NCI-H2171 treated with DMSO at 0.1 percent for 48 hours (cell line): ENCODE measurements at regions not wholly inside any gene's neighbourhood (a gene's known extent, or its start where the extent isn't known, plus 50 kb on each side); places are given as distances from the start of the nearest gene placed in this dataset.
"Not testable (repeated sequence)": the region's sequence is repeated elsewhere in the genome, so short reads cannot be mapped to it uniquely, and the experiment has no call there.

ENCODE experiments used
- DNase-seq: peaks from one replicate; lab custom pipeline; 2025; lab: John Stamatoyannopoulos, UW

DNA sequence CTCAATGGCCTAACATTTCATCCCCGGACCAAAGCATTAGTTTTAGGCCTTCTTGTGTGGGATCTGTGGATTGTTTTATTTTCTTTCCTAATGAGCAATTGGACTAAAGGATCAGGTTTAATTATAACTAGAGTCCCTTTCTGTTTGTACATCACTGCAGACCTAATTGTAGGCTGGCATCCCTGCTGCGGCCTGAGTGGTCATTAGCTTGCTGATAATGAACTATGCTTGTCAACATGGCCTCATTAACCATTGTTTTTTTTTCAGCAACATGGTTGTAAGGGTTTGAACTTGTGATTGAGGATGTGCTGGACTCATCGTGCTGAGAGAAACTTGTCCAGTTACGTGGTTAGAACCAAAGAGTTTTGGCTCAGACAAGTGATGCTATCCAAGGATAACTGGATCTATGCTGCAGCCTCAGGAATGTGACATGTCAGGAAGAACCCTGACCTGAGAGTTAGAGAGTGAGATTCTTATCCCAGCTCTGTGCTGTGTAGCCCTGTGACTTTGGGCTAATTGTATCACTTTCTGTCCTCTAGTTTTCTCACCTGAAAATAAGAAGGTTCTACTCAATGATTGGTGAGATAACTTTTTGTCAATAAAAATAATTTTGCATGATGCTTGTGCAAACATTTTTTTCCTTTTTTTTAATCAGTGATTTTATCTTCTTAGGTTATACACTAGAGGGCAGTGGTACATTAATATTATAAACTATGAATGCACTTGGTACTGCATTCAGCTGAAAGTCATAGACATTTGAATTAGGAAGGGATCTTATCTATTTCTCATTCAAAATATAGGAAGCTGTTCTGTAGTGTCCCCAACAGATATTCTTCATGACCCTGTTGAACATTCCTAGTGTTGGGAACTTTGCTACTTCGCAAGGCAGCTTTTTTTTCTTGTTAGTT, 140.9 kb downstream of the RNF144B start:
- DNase-seq, result peak; percentile 74

DNA sequence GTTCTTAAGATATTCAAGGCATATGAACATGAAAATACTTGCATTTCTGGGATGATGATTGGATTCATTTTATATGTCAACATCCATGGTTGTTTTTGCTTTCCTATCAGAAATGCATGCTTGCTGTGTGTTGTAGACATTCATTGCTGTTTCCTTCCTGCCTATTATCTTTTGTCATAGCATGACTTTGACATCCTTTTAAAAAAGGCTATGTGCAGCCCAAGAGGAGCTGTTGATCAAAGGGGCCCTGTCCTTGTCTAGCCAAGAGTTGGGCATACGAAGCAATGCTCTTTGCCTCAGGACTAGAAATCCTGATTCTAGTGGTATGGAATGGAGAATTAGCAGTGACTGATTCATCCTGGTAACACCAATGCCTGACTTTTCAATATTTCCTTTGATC, 143.1 kb downstream of the RNF144B start:
- DNase-seq, result no peak

DNA sequence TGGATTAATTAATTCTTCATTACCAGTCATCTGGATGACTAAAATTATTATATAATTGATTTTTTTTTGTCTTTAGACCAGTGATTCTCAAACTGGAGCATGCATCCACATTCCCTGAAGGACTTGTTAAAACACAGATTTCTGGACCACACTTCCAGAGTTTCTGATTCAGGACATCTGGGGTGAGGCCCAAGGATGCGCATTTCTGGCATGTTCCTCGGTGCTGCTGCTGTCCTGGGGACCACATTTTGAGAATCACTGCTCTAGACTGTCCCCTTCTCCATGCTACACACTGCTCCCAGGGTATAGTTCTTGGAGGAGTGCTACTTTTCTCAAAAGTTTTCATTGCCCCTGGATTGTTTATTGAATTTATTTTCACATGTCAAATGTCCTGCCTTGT, 145.0 kb downstream of the RNF144B start:
- no peak for DNase-seq

DNA sequence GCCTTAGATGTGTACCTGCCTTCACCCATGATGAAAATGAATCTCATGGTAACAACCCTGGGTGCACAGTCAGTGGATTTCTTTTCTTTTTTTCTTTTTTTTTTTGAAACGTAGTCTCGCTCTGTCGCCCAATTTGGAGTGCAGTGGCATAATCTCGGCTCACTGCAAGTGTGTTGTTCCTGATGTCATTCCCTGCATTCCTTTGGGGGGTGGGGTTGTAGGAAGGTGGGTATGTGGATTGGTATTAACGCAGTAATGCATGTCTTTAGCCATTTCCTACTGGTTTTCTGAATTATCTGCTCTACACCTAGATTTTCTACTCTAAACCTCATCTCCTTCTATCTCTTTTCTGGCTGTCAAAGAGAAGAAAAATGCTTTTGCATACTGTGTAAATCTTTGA, 146.6 kb downstream of the RNF144B start:
- DNase-seq, result no peak

DNA sequence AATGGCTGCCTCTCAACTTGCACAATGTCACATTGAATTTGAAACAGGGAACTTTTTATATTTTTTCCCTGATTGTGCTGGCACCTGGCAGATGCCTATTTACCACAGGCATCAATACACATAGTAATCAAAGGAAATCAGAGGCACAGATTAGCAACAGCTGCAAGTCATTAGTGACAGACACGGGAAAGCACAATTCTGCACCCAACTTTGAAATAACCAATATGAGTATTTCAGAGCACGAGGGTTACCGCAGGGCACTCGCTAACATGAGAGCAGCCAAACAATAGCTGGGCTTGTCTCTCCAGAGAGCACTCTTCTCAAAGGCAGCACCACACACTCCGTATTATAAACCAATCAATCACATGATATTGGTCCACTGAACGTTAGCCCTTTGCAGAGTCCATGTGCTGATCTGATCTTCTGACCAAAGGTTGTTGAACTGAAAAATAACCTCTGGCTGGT, 149.5 kb downstream of the RNF144B start:
- DNase-seq, result no peak

DNA sequence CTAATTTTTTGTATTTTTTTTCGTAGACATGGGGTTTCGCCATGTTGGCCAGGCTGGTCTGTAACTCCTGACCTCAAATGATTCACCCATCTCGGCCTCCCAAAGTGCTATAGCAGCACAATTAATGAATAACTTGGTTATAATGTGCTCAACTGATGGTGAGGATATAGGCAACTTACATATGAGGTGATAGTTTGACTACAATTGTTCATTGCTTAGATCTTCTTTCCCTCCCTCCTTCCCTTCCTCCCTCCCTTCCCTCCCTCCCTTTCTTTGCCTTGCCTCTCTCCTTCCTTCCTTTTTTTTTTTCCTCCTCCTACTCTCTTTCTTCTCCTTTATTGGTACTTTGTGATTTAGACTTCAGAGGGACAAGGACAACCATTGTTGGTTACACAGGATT, 151.2 kb downstream of the RNF144B start:
- no peak for DNase-seq

DNA sequence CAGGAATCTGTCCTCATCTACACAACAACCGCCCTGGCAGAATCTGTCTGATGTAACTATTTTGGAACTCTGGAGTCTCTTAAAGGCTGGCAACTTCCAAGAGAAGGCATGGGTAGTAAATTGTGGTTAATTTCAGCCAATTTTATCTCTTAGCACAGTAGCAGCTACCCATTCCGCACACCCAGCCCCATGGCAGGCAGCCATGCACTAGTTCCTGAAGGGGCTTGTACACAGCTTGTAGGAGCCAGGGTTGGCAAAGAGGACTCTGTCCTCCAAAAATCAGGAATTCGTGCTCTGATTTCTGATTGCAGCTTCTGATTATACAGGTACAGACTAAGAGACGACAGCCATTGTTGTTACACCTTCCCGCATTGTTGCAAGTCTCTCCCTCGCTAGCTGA, 155.9 kb downstream of the RNF144B start:
- no peak for DNase-seq

DNA sequence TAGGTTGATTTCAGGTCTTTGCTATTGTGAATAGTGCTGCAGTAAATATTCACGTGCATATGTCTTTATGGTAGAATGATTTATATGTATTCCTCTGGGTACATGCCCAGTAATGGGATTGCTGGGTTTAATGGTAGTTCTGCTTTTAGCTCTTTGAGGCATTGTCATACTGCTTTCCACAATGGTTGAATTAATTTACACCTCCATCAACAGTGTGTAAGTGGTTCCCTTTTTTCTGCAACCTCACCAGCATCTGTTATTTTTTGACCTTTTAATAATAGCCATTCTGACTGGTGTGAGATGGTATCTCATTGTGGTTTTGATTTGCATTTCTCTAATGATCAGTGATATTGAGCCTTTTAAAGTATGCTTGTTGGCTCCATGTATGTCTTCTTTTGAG, 158.0 kb downstream of the RNF144B start:
- DNase-seq, result not testable (repeated sequence)

DNA sequence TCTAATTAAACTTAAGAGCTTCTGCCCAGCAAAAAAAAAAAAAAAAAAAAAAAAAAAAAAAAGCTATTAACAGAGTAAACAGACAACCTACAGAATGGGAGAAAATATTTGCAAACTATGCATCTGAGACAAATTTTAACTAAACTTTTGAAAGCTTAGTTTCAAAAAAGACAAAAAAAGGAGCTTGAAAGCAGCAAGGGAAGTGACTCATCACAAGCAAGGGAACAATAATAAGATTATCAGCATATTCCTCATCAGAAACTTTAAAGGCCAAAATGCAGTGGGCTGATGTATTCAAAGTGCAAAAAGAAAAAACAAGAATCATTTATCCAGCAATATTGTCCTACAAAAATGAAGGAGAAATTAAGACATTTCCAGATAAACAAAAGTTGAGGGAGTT, 158.6 kb downstream of the RNF144B start:
- DNase-seq, result no peak

DNA sequence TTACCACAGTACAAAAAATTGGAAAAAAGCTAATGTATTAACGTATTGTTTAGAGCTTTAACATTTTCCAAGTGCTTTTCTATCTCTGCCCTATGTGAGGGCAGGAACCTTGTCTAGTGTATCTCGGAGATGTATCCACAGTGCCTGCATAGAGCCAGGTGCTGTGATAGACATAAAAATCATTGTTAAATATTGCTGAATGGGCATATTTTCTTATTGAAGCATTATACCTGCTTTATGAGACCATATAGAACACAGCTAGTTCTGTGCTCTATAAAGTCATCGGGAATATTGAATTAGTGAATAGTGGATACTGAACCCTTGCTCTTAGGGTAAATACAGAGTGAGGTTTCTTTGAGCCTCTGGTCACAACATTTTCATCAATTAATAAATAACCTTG, 163.0 kb downstream of the RNF144B start:
- DNase-seq, result no peak

DNA sequence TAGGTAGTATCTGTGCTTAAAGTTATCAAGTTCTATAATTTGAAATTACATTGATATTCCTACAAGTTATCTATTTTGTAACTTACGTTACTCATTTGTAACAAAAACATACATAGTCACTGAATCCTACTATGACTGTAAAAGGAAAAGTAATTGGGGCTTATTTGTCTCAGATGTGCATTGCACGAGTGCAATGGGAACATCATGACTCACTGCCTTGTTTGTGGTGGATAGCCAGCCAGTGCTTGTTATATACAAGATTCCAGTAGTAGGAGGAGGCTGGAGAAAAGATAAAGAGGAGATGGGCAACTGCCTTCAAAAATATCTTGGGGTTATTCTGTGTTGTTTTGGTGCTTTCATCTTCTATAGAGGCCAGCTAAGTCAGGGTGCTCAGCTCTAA, 164.1 kb downstream of the RNF144B start:
- DNase-seq, result no peak

DNA sequence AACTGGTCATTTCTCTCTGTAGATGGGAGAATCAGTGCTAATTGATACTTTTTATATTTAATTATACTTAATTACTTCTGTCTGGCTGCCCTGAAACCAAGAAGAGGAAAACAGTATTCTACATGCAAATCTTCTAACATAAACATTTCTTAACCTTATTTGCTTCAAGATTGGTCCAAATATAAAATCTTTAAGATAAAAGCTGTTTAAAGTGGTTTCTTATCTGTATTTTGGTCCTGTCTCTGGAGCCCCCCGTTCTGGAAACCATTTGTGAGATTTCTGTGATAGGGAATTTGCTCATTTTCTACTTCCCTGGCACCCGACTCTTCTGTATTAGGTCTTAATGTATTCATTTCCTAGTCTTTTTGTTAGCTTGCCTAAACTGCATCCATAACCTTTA, 168.6 kb downstream of the RNF144B start:
- DNase-seq, result no peak

DNA sequence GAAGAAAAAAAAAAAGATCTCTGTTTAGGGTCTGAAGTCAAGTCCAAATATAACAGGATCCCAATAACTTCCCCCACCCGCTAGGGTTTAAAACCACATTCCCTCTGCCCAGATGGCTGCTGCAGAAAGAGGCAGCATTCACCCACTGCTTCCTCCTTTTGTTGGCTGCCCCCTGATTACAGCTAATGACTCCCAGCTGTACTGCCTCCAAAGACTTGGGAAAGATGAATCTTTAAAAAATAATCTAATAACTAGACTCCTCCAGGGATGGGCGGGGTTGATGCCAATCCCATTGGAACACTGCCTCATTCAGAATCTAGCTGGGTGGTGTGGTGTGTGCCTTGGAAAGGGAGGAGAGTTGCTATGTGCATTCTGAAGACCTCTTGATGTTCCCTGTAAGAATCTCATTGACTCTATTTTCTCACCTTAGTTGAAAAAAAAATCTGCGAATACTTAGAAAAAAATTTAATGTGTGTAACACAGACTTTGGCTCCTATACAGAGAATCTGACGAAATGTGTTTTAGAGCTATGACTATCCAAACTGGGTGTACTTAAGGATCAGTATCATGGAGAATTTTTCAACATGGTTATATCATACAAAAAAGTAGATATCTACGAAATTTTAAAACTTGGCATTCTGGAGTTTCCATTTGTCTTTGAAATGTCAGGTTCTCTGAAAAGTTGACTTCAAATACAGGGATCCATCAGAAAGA, 174.0 kb downstream of the RNF144B start:
- no peak for DNase-seq

DNA sequence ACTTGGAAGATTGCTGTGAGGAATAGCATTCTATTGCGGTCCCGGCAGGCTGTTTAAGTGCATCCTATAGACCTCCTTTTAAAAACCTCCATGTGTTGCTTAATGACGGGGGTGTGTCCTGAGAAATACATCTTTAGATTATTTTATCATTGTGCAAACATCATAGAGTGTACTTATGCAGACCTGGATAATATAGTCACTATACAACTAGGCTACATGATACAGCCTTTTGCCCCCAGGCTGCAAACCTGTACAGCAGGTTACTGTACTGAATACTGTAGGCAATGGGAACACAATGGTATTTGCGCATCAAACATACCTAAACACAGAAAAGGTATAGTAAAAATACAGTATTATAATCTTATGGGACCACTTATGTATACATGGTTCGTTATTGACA, 175.6 kb downstream of the RNF144B start:
- DNase-seq, result no peak

DNA sequence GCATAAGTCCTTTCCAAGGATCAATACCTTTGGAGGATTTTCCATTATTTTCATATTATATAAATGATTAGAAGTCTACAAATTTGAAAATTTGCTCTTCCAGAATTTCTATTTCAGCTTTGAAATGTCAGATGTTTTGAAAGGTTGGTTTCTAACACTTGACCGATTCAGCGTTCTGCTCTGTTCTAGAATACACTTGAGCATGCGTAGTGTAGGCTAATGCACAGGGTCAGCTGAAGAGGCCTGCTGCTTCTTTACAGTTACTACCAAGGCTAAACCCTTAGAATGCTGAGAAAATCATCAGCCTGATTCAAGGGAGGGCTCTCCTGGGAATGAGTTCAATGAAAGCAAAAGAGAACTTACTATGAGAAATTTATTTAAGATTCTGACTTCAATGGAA, 177.6 kb downstream of the RNF144B start:
- DNase-seq, result no peak

DNA sequence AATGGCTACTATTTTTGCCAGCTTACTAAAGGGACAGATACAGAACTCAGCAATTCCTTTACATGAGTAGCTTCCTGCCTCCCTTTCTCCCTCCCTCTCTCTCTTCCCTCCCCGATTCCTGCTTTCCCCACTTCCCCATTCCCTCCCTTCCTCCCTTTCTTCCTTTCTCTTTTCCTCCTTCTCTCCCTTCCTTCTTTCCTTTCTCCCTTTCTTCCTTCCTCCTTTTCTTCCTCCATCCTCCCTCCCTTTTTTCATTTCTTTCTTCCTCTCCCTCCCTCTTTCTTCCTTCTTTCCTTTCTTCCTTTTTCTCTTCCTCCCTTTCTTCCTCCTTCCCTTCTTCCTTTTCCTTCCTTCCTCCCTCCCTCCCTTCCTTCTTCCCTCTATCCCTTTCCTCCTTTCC, 178.1 kb downstream of the RNF144B start:
- DNase-seq, result no peak

DNA sequence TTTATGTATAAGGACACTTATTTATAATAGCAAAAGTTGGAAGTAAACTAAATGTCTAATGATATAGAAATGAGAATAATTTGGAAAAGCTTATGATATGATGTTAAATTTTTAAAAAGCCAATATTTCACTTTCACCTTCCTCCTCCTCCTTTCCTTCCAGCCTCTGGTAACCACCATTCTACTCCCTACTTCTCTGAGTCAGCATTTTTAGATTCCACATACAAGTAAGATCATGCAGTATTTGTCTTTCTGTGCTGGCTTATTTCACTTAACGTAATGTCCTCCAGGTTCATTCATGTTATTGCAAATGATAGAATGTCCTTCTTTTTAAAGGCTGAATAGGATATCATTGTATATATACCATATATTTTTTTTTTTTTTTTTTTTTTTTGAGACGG, 180.2 kb downstream of the RNF144B start:
- DNase-seq, result no peak

DNA sequence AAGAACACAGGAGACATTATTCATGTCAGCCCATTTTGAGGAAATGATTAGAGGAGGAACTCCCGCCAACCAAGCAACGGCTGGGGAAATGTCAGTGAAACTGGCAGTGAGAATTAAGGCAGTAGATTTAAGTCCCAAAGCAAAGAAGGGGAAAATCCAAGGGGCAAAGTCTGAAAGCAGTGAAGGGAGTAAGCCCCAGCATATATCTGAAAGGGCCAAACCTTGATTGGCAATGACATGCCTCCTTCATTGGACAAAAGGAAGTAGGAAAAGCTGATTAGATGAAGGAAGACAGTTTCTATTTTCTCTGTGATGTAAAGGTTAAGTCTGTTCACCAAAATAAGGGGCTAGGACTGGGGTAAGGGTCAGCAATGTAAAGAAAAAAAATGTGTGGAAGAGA, 190.3 kb downstream of the RNF144B start:
- DNase-seq, result no peak

DNA sequence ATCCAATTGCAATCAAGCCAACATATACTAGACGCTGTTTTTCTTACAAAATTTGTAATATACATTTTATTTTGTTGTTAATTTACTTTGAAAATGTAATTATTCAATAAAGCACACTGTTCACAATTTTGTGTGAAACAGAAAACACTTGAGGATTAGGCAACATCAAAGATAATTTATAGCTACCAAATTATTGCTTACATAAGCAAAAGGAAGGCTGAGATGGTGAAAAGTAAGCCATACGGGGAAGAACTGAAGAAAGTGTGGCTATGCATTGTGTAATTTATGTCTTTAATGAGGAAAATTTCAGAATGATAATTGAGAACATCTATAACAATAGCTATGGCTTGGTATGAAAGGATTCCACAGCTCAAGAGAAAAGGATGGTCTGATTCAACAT, 192.0 kb downstream of the RNF144B start:
- no peak for DNase-seq

DNA sequence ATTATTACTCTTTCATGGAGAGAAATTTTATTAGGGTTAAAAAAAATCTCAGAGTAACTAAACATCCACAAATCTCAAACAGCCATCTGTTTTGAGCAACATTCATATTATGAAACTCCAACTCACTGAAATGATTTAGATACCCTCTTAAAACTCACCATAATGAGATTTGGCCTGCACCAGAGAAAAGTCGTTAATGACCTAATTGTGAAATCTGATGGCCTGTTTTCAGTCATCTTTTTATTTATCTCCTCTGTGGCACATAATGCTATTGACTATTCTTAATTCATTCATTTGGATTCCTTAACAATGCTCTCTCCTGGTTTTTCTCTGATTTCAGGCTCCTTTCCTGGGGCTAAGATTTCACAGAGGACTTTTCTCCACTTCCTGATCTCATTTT, 192.7 kb downstream of the RNF144B start:
- DNase-seq, result no peak

DNA sequence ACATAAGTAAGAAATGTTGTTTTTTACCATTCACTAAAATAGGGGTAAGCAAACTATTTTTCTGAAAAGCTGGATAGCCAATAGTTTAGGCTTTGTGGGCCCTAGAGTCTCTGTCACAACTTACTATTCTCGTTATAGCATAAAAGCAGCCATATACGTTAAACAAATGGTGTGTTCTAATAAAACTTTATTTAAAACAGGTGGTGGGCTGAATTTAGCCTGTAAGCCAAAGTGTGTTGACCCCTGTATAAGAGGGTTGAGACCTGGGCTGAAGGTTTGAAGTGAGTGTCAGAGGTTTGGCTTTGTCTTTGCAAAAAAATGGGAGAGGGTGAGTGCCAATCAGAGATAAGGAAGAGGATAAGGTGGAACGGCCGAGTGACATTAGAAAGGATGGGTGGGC, 197.2 kb downstream of the RNF144B start:
- no peak for DNase-seq

DNA sequence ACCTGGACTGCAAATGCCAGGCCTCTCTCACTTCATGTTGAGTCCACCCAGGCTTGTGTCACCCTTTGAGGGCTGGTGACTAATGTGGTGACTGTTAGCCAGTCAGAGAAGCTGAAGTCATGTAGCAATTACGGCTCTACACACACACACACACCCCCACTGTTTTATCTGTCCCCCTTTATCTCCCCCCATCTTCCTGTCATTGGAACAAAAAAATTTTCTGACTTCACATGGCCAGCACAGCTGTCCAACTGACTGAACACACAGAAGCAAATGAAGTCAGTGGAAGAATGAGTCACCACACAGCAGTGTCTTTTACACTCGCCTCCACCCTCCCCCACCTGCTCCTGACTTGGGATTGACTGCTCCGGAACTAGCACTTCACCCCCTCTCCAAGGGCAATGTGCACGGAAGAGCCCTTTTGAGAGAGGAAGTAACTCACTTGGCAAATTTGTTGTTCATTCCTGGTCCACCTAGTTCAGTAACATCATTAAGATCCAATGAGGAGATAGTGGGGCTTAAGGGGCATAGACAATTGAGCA, 198.0 kb downstream of the RNF144B start:
- peak; percentile 11 for DNase-seq

DNA sequence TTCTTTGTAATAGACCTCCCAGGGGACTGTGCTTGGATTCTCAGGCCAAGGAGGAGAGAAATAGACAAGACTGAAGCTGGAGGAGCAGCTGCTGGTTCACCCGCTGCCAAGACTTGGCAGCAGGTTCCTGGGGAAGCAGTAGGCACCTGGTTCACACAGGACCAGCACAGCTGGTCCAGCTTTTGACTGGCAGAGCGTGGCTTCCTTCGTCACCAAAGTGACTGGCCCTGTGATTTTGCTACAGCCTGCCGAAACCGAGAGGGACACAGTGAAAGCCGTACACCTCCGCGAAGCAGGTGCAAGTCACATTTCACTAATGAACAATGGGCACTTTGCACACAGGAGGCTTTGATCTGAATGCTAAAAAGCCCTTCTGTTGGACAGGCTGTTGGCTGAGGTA, 199.0 kb downstream of the RNF144B start:
- peak; percentile 64 for DNase-seq
